Upper lobe of right lung (tissue), 1 donor: ENCODE measurements at regions not wholly inside any gene's neighbourhood (a gene's known extent, or its start where the extent isn't known, plus 50 kb on each side); places are given as distances from the start of the nearest gene placed in this dataset.

Experiments used
- ATAC-seq: fragments of 200-7000 bp; cut with Tn5 transposase; one replicate; pipeline ENCODE4 v1.9.1; 2020; ENCODE audit warnings: mild to moderate bottlenecking, moderate library complexity
- DNase-seq: peaks from one replicate; pipeline ENCODE4 v3.0.0-alpha.2; 2020
- H3K27ac ChIP-seq: fragments of 200-600 bp; one replicate; pipeline ENCODE4 v1.8.0; 2022
- H3K27me3 ChIP-seq: fragments of 200-600 bp; one replicate; pipeline ENCODE4 v1.8.0; 2022; ENCODE audit warnings: mild to moderate bottlenecking
- H3K36me3 ChIP-seq: fragments of 200-600 bp; one replicate; pipeline ENCODE4 v1.8.0; 2022
- H3K4me1 ChIP-seq: fragments of 200-600 bp; one replicate; pipeline ENCODE4 v1.8.0; 2022
- H3K4me3 ChIP-seq: fragments of 200-600 bp; one replicate; pipeline ENCODE4 v1.8.0; 2022; ENCODE audit warnings: mild to moderate bottlenecking
- H3K9me3 ChIP-seq: fragments of 200-600 bp; one replicate; pipeline ENCODE4 v1.8.0; 2022
- CTCF ChIP-seq: fragments of 200-600 bp; IDR thresholded peaks from one replicate; pipeline ENCODE4 v1.8.0; 2022; ENCODE audit warnings: antibody characterized with exemption
- intact Hi-C: fragments of 100-400 bp; cut with DNase I; formaldehyde crosslinking; loops from one replicate; pipeline ENCODE4 v1.11.0; 2022
- donor health status: DM: no; HTN: yes; CAD: no; lungs with severe emphysema.

- no peak overlapping the region for H3K4me3 ChIP-seq
- TF ChIP-seq CTCF: no peak
- no peak overlapping the region for H3K27ac ChIP-seq
- no peaks in the 10 kb centered on the region for H3K9me3 ChIP-seq
- H3K27me3 ChIP-seq: peaks cover 31% of the 10 kb centered on the region
- DNase-seq: no peak
- no peaks in the 10 kb centered on the region for H3K36me3 ChIP-seq
- ATAC-seq: peak; percentile 19
- peaks cover 5% of the 10 kb centered on the region for H3K4me1 ChIP-seq
- intact Hi-C loops: no loop called here
Observed at GRCh38 chr6:165854061-165854862, 191.2 kb upstream of the PDE10A start.

- Histone ChIP-seq H3K9me3 (no peaks in the 10 kb centered on the region), H3K36me3 (no peaks in the 10 kb centered on the region), H3K27me3 (peaks cover 31% of the 10 kb centered on the region), H3K4me3 (no peak overlapping the region), H3K4me1 (peaks cover 5% of the 10 kb centered on the region), H3K27ac (no peak overlapping the region)
- ATAC-seq (no peak), DNase-seq (no peak)
- TF ChIP-seq CTCF: no peak
- intact Hi-C loops: no loop called here
Observed at GRCh38 chr6:165852676-165853075, 189.6 kb upstream of the PDE10A start.

GRCh38 chr6:165850434-165851019, 187.5 kb upstream of the PDE10A start:
- intact Hi-C loops: no loop called here
- H3K4me3 ChIP-seq: no peak overlapping the region
- H3K27me3 ChIP-seq: peaks cover 35% of the 10 kb centered on the region
- DNase-seq (peak; percentile 85), ATAC-seq (peak; percentile 89)
- no peak overlapping the region for H3K27ac ChIP-seq
- H3K4me1 ChIP-seq: peaks cover 5% of the 10 kb centered on the region
- no peaks in the 10 kb centered on the region for H3K9me3 ChIP-seq
- TF ChIP-seq CTCF: peak; percentile 100
- no peaks in the 10 kb centered on the region for H3K36me3 ChIP-seq

- DNase-seq (no peak), ATAC-seq (no peak)
- H3K4me3 ChIP-seq: no peak overlapping the region
Observed at GRCh38 chr6:165849534-165850430, 186.7 kb upstream of the PDE10A start.

GRCh38 chr6:165848086-165848426, 185.0 kb upstream of the PDE10A start:
- intact Hi-C loops: no loop called here
- no peak for TF ChIP-seq CTCF
- Histone ChIP-seq H3K36me3 (no peaks in the 10 kb centered on the region), H3K9me3 (no peaks in the 10 kb centered on the region), H3K27me3 (peaks cover 28% of the 10 kb centered on the region), H3K4me1 (peaks cover 5% of the 10 kb centered on the region), H3K4me3 (no peak overlapping the region), H3K27ac (no peak overlapping the region)
- ATAC-seq (no peak), DNase-seq (no peak)

More at GRCh38 chr6:165849534-165850430, 186.7 kb upstream of the PDE10A start:
- Histone ChIP-seq H3K9me3 (no peaks in the 10 kb centered on the region), H3K27ac (no peak overlapping the region), H3K27me3 (peaks cover 34% of the 10 kb centered on the region), H3K4me1 (peaks cover 5% of the 10 kb centered on the region), H3K36me3 (no peaks in the 10 kb centered on the region)
- no peak for TF ChIP-seq CTCF
- intact Hi-C loops: no loop called here
